Skeletal muscle cell (primary cell): ENCODE measurements at regions not wholly inside any gene's neighbourhood (a gene's known extent, or its start where the extent isn't known, plus 50 kb on each side); places are given as distances from the start of the nearest gene placed in this dataset.

Experiments
- DNase-seq: peaks from one replicate; pipeline ENCODE4 v3.0.0-alpha.2; 2010; ENCODE audit warnings: low read depth
- H3K4me3 ChIP-seq: 2 replicates; pipeline ENCODE4 v1.5.1; 2011; ENCODE audit warnings: low read depth, mild to moderate bottlenecking, control low read depth, low read length, moderate library complexity

- H3K4me3 ChIP-seq: no peak overlapping the region
- DNase-seq: no peak
These were observed 480.0 kb downstream of the RIT2 start for GRCh38 chr18:42635378-42636048.

GRCh38 chr18:42636309-42636708 lies 479.2 kb downstream of the RIT2 start:
- DNase-seq: no peak
- no peak overlapping the region for H3K4me3 ChIP-seq

DNA sequence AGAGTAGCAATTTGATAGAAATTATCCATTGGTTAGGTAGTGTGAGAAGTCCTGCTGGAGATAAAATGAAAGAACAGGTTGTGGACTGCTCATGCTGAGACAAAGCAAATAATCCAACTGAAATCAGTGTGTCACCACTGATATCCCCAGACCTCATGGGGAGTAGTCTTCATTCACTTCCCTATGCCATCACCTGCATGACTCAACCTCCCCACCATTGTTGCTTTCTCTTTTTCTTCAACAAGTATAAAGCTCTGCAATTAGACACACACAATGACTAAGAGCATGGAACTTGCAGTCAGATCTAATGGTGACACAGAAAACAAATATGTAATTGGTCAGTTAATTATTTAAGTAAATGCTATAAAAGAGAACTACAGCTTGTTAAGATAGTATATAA lies 475.3 kb downstream of the RIT2 start:
- no peak for DNase-seq
- no peak overlapping the region for H3K4me3 ChIP-seq

GRCh38 chr18:42641996-42642395 lies 473.5 kb downstream of the RIT2 start:
- DNase-seq: no peak
- no peak overlapping the region for H3K4me3 ChIP-seq

- H3K4me3 ChIP-seq: no peak overlapping the region
- DNase-seq: no peak
These were observed 470.8 kb downstream of the RIT2 start for GRCh38 chr18:42644729-42645131.

DNA sequence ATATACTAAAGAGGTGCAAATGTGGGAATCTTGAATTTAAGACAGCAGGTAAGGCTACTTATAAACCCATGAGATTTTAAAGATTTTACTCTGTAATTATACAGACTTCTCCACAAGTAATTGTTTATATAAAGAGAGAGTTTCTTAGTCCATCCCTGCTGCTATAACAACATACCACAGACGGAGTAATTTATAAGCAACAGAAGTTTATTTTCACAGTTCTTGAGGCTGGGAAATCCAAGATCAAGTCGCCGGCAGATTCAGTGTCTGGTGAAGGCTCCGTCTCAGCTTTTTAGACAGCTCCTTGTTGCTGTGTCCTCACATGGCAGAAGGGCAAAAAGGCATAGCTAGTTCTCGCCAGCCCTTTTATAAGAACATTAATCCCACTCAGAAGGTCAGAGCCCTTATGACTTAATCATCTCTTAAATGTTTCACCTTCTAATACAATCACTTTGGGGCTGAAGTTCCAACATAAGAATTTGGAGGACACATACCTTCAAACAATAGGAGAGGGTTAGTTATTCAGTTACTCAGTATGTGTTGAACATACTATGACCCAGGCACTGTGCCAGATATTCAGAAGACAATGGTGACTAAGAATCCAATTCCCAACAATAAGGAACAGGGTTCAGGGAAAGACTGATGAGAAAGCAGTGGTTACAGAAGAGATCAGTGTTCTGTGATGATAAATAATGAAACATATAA lies 466.0 kb downstream of the RIT2 start:
- peak; percentile 2 for DNase-seq
- no peak overlapping the region for H3K4me3 ChIP-seq

DNA sequence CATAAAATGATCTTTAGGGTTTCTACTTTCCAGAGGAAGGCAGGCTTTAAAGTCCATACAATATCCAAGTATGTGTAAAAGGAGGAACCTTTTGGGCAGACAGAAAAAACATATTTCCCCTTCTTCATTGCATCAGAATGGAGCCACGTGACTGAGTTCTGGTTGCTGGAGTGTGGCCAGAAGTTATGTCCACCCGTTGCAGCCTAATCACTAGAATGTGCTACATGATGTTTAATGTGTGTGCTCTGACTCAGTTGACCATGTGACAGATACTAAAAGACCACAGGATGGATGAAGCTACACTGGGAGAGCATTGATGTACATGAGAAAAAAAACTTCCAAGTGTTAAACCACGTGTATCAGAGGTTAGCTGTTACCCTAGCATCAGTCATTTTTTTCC lies 460.9 kb downstream of the RIT2 start:
- DNase-seq: no peak

GRCh38 chr18:42657551-42657950 lies 457.9 kb downstream of the RIT2 start:
- no peak for DNase-seq
- H3K4me3 ChIP-seq: no peak overlapping the region

More for the DNA sequence above, 460.9 kb downstream of the RIT2 start:
- H3K4me3 ChIP-seq: no peak overlapping the region

- no peak overlapping the region for H3K4me3 ChIP-seq
- no peak for DNase-seq
These were observed 457.3 kb downstream of the RIT2 start for GRCh38 chr18:42658171-42658570.

DNA sequence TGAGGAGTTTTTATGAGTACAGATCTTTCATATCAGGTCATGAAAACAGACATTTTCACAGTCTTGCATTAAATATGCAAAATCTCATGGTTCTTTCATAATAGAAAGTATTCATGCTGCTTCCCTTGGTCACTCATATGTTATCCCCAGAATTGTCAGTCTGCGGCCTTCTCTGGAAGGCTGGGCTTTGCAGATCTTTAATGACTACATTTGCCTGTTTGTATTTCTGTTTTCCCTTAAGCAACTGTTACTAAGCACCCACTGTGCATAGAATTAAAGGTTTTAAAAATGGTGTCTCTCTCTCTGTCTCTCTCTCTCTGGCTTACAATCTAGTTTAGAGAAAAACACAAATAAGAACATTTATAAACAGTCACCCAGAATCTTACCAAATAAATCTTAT lies 456.3 kb downstream of the RIT2 start:
- no peak for DNase-seq
- H3K4me3 ChIP-seq: no peak overlapping the region

DNA sequence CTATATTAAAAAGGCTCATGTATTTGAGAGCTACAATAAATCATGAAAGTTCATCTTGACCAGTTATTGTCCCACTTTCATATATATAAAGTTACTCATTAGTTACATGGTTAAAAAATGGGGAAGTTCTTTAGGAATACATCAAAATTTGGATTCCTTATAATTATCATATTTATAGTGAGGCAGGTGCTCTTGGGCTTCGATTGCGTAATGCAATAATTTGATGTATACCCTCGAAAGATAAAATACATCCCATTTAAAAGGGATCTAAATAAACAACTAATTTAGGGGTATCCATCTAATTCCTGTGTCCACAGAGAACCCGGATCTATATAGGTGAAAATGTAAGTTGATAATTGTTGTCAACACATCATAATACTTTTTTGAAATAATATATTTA lies 444.6 kb downstream of the RIT2 start:
- DNase-seq: no peak
- H3K4me3 ChIP-seq: no peak overlapping the region

DNA sequence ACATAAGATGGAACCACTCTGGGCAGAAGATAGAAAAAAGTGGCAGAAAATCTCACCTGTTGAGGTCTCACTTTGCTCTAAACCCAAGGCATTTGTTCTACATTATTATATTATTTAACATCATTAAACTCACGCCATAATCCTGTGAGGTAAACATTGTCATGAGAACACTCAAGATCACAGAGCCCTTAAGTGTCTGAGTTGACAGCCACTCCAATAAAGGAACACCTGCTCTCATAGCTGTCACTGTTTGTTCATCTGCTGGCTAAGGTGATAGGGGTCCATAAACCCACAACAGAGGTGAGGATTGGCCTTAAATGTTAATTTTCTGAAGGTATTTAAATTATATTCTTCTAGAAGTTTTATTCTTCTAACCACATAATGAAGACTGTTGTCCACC lies 439.7 kb downstream of the RIT2 start:
- DNase-seq: no peak
- H3K4me3 ChIP-seq: no peak overlapping the region

DNA sequence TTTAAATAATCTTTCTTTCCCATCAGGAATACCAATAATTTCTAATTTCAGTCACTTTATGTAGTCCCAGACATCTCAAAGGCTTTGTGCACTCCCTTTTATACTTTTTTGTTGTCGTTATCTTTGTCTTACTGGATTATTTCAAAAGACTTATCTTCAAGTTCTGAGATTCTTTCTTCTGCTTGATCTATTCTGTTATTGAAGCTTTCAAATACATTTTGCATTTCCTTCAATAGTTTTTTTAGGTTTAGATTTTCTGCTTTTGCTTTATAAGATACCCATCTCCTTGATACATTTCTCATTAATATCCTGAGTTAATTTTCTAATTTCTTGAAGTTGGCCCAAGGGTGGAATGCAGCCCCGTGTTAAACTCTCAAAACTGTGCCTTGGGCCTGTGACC lies 432.4 kb downstream of the RIT2 start:
- H3K4me3 ChIP-seq: no peak overlapping the region
- DNase-seq: no peak

- no peak overlapping the region for H3K4me3 ChIP-seq
- DNase-seq: no peak
These were observed 426.2 kb downstream of the RIT2 start for GRCh38 chr18:42689310-42689709.
